IMR-90 (cell line): ENCODE measurements at regions not wholly inside any gene's neighbourhood (a gene's known extent, or its start where the extent isn't known, plus 50 kb on each side); places are given as distances from the start of the nearest gene placed in this dataset.

Experiments
- ATAC-seq: fragments of 200-7000 bp; cut with Tn5 transposase; 2 replicates; pipeline ENCODE4 v1.9.1; 2020; ENCODE audit warnings: low read depth, mild to moderate bottlenecking, moderate library complexity
- BruUV-seq: library from RNA; stranded (reverse); fragments of 400-500 nt; replicated peaks from 2 replicates; lab custom pipeline; 2021; lab: Mats Ljungman, UMichigan
- CTCF ChIA-PET: fragments of 300-600 bp; formaldehyde crosslinking; extraction: SDS; loops from one replicate; lab custom pipeline; 2021; ENCODE audit warnings: antibody characterized with exemption; lab: Yijun Ruan, JAX
- POLR2A ChIA-PET: fragments of 300-600 bp; sonication (Branson Sonifier 250); formaldehyde crosslinking; loops from one replicate; lab custom pipeline; 2022; ENCODE audit warnings: antibody characterized with exemption; ENCODE audit not compliant: unreplicated experiment; lab: Charles Lee
- DNase-seq: peaks from one replicate; pipeline ENCODE4 v3.0.0; 2013
- H2AFZ ChIP-seq: replicated peaks from 2 replicates; pipeline ENCODE3; 2013; ENCODE audit warnings: low read length, mild to moderate bottlenecking; ENCODE audit not compliant: poor library complexity
- H2AK5ac ChIP-seq: 2 replicates; pipeline ENCODE4 v1.6.1; 2013; ENCODE audit warnings: low read depth, low read length, inconsistent platforms
- H2AK9ac ChIP-seq: replicated peaks from 2 replicates; pipeline ENCODE3; 2013; ENCODE audit warnings: mild to moderate bottlenecking, low read depth, low read length, moderate library complexity; ENCODE audit not compliant: poor library complexity
- H2BK120ac ChIP-seq: 2 replicates; pipeline ENCODE4 v1.6.1; 2013; ENCODE audit warnings: low read depth, low read length, inconsistent platforms
- H2BK15ac ChIP-seq: 3 replicates; pipeline ENCODE4 v1.6.1; 2013; ENCODE audit warnings: low read depth, low read length, inconsistent platforms
- H2BK20ac ChIP-seq: 2 replicates; pipeline ENCODE4 v1.6.1; 2013; ENCODE audit warnings: low read depth, mild to moderate bottlenecking, inconsistent platforms, low read length, moderate library complexity
- H2BK5ac ChIP-seq: 2 replicates; pipeline ENCODE4 v1.6.1; 2013; ENCODE audit warnings: mild to moderate bottlenecking, low read depth, low read length, inconsistent platforms; ENCODE audit not compliant: poor library complexity, severe bottlenecking
- H3K14ac ChIP-seq: replicated peaks from 2 replicates; pipeline ENCODE4 v1.6.1; 2013; ENCODE audit warnings: low read depth, low read length, inconsistent platforms
- H3K18ac ChIP-seq: 2 replicates; pipeline ENCODE4 v1.6.1; 2013; ENCODE audit warnings: low read depth, low read length, control low read depth
- H3K23ac ChIP-seq: 2 replicates; pipeline ENCODE4 v1.6.1; 2013; ENCODE audit warnings: low read depth, low read length, inconsistent platforms
- H3K27ac ChIP-seq: 2 replicates; pipeline ENCODE4 v1.5.1; 2013; ENCODE audit warnings: mild to moderate bottlenecking, control low read depth, low read length; ENCODE audit not compliant: insufficient read depth
- H3K27me3 ChIP-seq: 2 replicates; pipeline ENCODE4 v1.6.1; 2013; ENCODE audit warnings: low read length; ENCODE audit not compliant: control insufficient read depth, insufficient read depth
- H3K36me3 ChIP-seq: 2 replicates; pipeline ENCODE4 v1.6.1; 2013; ENCODE audit warnings: low read length, mixed read lengths; ENCODE audit not compliant: control insufficient read depth, insufficient read depth
- H3K4ac ChIP-seq: 2 replicates; pipeline ENCODE4 v1.6.1; 2013; ENCODE audit warnings: low read depth, low read length, inconsistent platforms
- H3K4me1 ChIP-seq: 2 replicates; pipeline ENCODE4 v1.6.1; 2013; ENCODE audit warnings: low read length, mixed read lengths; ENCODE audit not compliant: control insufficient read depth, insufficient read depth
- H3K4me2 ChIP-seq: 2 replicates; pipeline ENCODE4 v1.6.1; 2013; ENCODE audit warnings: low read depth, mild to moderate bottlenecking, control low read depth, low read length, moderate library complexity
- H3K4me3 ChIP-seq: 2 replicates; pipeline ENCODE4 v1.5.1; 2013; ENCODE audit warnings: low read depth, mild to moderate bottlenecking, control low read depth, low read length, moderate library complexity; ENCODE audit not compliant: insufficient read depth
- H3K56ac ChIP-seq: 2 replicates; pipeline ENCODE4 v1.6.1; 2013; ENCODE audit warnings: low read length, inconsistent platforms; ENCODE audit not compliant: insufficient read depth; ENCODE audit errors: extremely low read depth
- H3K79me1 ChIP-seq, 2 experiments: 2 replicates each; pipeline ENCODE4 v1.6.1; 2013; ENCODE audit warnings: low read length in 2 of 2, inconsistent platforms in 1 of 2, low read depth in 1 of 2
- H3K9ac ChIP-seq: 2 replicates; pipeline ENCODE4 v1.6.1; 2013; ENCODE audit warnings: low read depth, low read length, control low read depth
- H3K9me1 ChIP-seq: 2 replicates; pipeline ENCODE4 v1.6.1; 2013; ENCODE audit warnings: low read length, inconsistent platforms; ENCODE audit not compliant: insufficient read depth
- H3K9me3 ChIP-seq: 2 replicates; pipeline ENCODE4 v1.6.1; 2013; ENCODE audit warnings: low read length; ENCODE audit not compliant: control insufficient read depth, insufficient read depth
- H4K20me1 ChIP-seq: 2 replicates; pipeline ENCODE4 v1.6.1; 2013; ENCODE audit warnings: low read length, inconsistent platforms; ENCODE audit not compliant: insufficient read depth
- H4K5ac ChIP-seq: 2 replicates; pipeline ENCODE4 v1.6.1; 2013; ENCODE audit warnings: mild to moderate bottlenecking, low read depth, low read length, control low read depth
- H4K8ac ChIP-seq, 2 experiments: 2 replicates each; pipeline ENCODE4 v1.6.1; 2013; ENCODE audit warnings: low read depth in 2 of 2, low read length in 2 of 2, control low read depth in 1 of 2, inconsistent platforms in 1 of 2
- H4K91ac ChIP-seq: 2 replicates; pipeline ENCODE4 v1.6.1; 2013; ENCODE audit warnings: low read depth, low read length, inconsistent platforms; ENCODE audit not compliant: insufficient read depth
- BHLHE40 ChIP-seq: fragments of 150-350 bp; IDR thresholded peaks from 2 replicates; pipeline ENCODE4 v1.6.1; 2016; ENCODE audit warnings: mild to moderate bottlenecking, low read depth, low read length
- MXI1 ChIP-seq: IDR thresholded peaks from 2 replicates; pipeline ENCODE4 v1.6.1; 2012; ENCODE audit warnings: low read depth, mild to moderate bottlenecking, low read length, moderate library complexity, borderline replicate concordance
- NFE2L2 ChIP-seq: fragments of 150-350 bp; IDR thresholded peaks from 2 replicates; pipeline ENCODE4 v1.6.1; 2016; ENCODE audit warnings: low read depth, mild to moderate bottlenecking, low read length
- POLR2A ChIP-seq: IDR thresholded peaks from 2 replicates; pipeline ENCODE4 v1.6.1; 2012; ENCODE audit warnings: mild to moderate bottlenecking, low read depth, low read length
- RAD21 ChIP-seq: IDR thresholded peaks from 2 replicates; pipeline ENCODE4 v1.6.1; 2012; ENCODE audit warnings: low read length, improper control_type of control experiment
- RCOR1 ChIP-seq: IDR thresholded peaks from 2 replicates; pipeline ENCODE4 v1.6.1; 2012; ENCODE audit warnings: mild to moderate bottlenecking, low read length, improper control_type of control experiment; ENCODE audit not compliant: insufficient replicate concordance
- RFX5 ChIP-seq: IDR thresholded peaks from 2 replicates; pipeline ENCODE4 v1.8.0; 2012; ENCODE audit warnings: low read depth, mild to moderate bottlenecking, low read length, moderate library complexity
- WGBS, 2 experiments: methylation state at CpG; one replicate each; pipeline versions ENCODE4 v1.1.5 to v1.1.7; 2013; ENCODE audit warnings: missing lambda C conversion rate in 2 of 2; ENCODE audit not compliant: insufficient read length in 1 of 2; ENCODE audit errors: extremely low coverage in 2 of 2; 5-methylcytosine and 5-hydroxymethylcytosine counted together
- dilution Hi-C: fragments of 300-500 bp; cut with HindIII; formaldehyde crosslinking; loops from one replicate; pipeline ENCODE4 v1.14.3; 2018; ENCODE audit warnings: low sequenced_read_pairs; ENCODE audit not compliant: unreplicated experiment
- in situ Hi-C: fragments of 300-500 bp; cut with MboI; formaldehyde crosslinking; loops from 3 replicates; pipeline ENCODE4 v1.14.3; 2019; ENCODE audit warnings: low sequenced_read_pairs, inconsistent platforms, mixed read lengths
- intact Hi-C: fragments of 100-400 bp; cut with micrococcal nuclease; formaldehyde crosslinking; loops from 2 replicates; pipeline ENCODE4 v1.10.0; 2022
- TF ChIP-seq, protein P1 (sequence below): fragments of 150-350 bp; IDR thresholded peaks from 2 replicates; pipeline ENCODE4 v1.6.1; 2016; ENCODE audit warnings: low read depth, mild to moderate bottlenecking, low read length, moderate library complexity, borderline replicate concordance
- TF ChIP-seq, protein P2 (sequence below): fragments of 150-350 bp; IDR thresholded peaks from 2 replicates; pipeline ENCODE4 v1.6.1; 2017; ENCODE audit warnings: mild to moderate bottlenecking, antibody characterized with exemption, low read length, low read depth

DNA sequence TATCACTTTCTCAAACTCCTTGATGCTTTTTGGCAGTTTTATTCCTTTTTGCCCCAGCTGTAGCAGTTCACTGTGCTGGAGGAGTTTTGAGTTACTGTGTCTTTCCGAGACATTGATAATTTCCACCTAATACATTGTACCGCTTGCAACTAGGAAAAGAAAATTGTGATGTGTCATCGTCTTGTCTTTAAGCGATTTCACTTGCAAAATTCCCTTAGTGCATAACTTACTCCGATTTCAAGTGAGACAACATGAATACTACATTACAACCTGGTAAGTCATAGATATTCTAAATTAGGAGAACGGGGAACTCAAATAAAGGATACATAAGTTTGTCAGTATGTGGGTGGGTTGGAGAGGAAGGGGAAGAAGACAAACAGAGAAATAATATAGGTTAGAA lies 340.5 kb upstream of the KYNU start:
- BruUV-seq: no TSS peak
- Histone ChIP-seq H3K27ac (no peak overlapping the region), H3K56ac (no peak overlapping the region), H4K8ac (no peak overlapping the region), H2AFZ (no peak overlapping the region), H3K4me1 (no peaks in the 10 kb centered on the region), H4K5ac (no peak overlapping the region), H2BK120ac (no peak overlapping the region), H2BK20ac (no peak overlapping the region), H3K9ac (no peak overlapping the region), H3K4ac (no peak overlapping the region), H3K79me1 (no peaks in the 10 kb centered on the region), H3K36me3 (no peaks in the 10 kb centered on the region), H4K91ac (no peak overlapping the region), H3K9me3 (no peaks in the 10 kb centered on the region), H2BK15ac (no peak overlapping the region), H3K27me3 (no peaks in the 10 kb centered on the region), H3K23ac (no peak overlapping the region), H4K20me1 (no peaks in the 10 kb centered on the region), H3K4me3 (no peak overlapping the region), H2AK5ac (no peak overlapping the region), H3K14ac (no peak overlapping the region), H2AK9ac (no peak overlapping the region), H3K4me2 (no peak overlapping the region), H2BK5ac (no peak overlapping the region), H3K18ac (no peak overlapping the region), H3K9me1 (no peaks in the 10 kb centered on the region)
- ChIA-PET POLR2A (no interaction called here), CTCF (no interaction called here)
- no peak for TF ChIP-seq NFE2L2
- TF ChIP-seq RFX5: no peak
- TF ChIP-seq POLR2A: no peak
- TF ChIP-seq, protein P1, sequence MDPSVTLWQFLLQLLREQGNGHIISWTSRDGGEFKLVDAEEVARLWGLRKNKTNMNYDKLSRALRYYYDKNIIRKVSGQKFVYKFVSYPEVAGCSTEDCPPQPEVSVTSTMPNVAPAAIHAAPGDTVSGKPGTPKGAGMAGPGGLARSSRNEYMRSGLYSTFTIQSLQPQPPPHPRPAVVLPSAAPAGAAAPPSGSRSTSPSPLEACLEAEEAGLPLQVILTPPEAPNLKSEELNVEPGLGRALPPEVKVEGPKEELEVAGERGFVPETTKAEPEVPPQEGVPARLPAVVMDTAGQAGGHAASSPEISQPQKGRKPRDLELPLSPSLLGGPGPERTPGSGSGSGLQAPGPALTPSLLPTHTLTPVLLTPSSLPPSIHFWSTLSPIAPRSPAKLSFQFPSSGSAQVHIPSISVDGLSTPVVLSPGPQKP: no peak
- TF ChIP-seq MXI1: no peak
- TF ChIP-seq RAD21: no peak
- no peak for TF ChIP-seq RCOR1
- no peak for TF ChIP-seq BHLHE40
- TF ChIP-seq, protein P2, sequence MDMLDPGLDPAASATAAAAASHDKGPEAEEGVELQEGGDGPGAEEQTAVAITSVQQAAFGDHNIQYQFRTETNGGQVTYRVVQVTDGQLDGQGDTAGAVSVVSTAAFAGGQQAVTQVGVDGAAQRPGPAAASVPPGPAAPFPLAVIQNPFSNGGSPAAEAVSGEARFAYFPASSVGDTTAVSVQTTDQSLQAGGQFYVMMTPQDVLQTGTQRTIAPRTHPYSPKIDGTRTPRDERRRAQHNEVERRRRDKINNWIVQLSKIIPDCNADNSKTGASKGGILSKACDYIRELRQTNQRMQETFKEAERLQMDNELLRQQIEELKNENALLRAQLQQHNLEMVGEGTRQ: no peak
- intact Hi-C loops (no loop called here), in situ Hi-C loops (no loop called here), dilution Hi-C loops (no loop called here)
- ATAC-seq (no peak), DNase-seq (no peak)
- no CpG with 5 or more reads among the region's 6 CpGs for WGBS, 2 experiments
